Glutamatergic neuron (in vitro differentiated cells): ENCODE measurements at regions not wholly inside any gene's neighbourhood (a gene's known extent, or its start where the extent isn't known, plus 50 kb on each side); places are given as distances from the start of the nearest gene placed in this dataset.

ENCODE experiments used
- DNase-seq: peaks from one replicate; pipeline ENCODE4 v3.0.0; 2022
- H3K27ac Mint-ChIP-seq: one replicate; pipeline ENCODE4 v1.8.0; 2020; ENCODE audit warnings: mild to moderate bottlenecking, mixed read lengths, inconsistent platforms; ENCODE audit not compliant: unreplicated experiment
- H3K27me3 Mint-ChIP-seq: one replicate; pipeline ENCODE4 v1.8.0; 2020; ENCODE audit warnings: mild to moderate bottlenecking, moderate library complexity, mixed read lengths, inconsistent platforms; ENCODE audit not compliant: unreplicated experiment
- H3K36me3 Mint-ChIP-seq: one replicate; pipeline ENCODE4 v1.8.0; 2020; ENCODE audit warnings: mild to moderate bottlenecking, mixed read lengths, inconsistent platforms; ENCODE audit not compliant: unreplicated experiment
- H3K4me1 Mint-ChIP-seq: one replicate; pipeline ENCODE4 v1.8.0; 2020; ENCODE audit warnings: mild to moderate bottlenecking, low read depth, mixed read lengths, inconsistent platforms; ENCODE audit not compliant: unreplicated experiment
- H3K4me3 Mint-ChIP-seq: one replicate; pipeline ENCODE4 v1.8.0; 2020; ENCODE audit warnings: mild to moderate bottlenecking, mixed read lengths, inconsistent platforms; ENCODE audit not compliant: unreplicated experiment
- H3K9me3 Mint-ChIP-seq: one replicate; pipeline ENCODE4 v1.8.0; 2020; ENCODE audit warnings: mild to moderate bottlenecking, moderate library complexity, mixed read lengths, inconsistent platforms; ENCODE audit not compliant: unreplicated experiment
- TF ChIP-seq, protein P1 (sequence below): fragments of 200-600 bp; sonication (generic); IDR thresholded peaks from one replicate; pipeline ENCODE4 v1.5.0; 2021; ENCODE audit not compliant: partially characterized antibody, unreplicated experiment

DNA sequence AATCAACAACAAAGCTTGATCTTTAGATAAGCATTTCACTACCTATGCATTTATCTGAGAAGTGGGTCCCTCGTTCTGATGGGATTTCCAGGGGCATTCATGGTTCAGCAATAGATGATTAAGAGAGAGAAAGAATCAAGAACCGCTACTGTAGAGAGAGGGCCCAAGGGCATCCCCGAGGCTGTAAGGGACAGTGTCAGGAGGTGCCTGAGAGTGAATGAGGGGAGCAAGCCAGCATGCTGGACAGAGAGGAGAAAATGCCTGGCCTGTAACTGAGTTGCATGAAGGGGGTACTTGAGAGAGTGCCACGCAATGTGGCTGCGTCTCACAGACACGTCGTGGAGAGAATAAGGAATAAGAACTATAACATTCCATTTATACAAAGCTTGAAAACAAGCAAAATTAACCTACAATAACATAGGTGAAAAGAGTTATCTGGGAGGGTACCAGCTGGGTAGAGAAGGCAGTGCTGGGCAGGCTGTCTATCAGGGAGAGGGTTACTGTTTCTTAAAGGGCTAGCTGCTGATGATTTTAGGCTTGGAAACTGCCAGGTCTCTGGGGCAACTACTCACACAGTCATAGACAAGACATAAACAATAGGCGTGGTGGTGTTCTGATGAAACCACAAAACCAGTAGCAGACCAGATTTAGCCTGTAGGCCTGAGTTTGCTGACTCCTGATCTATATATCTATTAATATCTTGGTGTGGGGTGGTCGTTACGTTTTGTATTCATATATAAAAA lies 374.6 kb upstream of the CFAP20DC start:
- H3K36me3 Mint-ChIP-seq = no peaks in the 10 kb centered on the region
- no peak overlapping the region for H3K27ac Mint-ChIP-seq
- TF ChIP-seq, protein P1, sequence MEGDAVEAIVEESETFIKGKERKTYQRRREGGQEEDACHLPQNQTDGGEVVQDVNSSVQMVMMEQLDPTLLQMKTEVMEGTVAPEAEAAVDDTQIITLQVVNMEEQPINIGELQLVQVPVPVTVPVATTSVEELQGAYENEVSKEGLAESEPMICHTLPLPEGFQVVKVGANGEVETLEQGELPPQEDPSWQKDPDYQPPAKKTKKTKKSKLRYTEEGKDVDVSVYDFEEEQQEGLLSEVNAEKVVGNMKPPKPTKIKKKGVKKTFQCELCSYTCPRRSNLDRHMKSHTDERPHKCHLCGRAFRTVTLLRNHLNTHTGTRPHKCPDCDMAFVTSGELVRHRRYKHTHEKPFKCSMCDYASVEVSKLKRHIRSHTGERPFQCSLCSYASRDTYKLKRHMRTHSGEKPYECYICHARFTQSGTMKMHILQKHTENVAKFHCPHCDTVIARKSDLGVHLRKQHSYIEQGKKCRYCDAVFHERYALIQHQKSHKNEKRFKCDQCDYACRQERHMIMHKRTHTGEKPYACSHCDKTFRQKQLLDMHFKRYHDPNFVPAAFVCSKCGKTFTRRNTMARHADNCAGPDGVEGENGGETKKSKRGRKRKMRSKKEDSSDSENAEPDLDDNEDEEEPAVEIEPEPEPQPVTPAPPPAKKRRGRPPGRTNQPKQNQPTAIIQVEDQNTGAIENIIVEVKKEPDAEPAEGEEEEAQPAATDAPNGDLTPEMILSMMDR = no peak
- H3K27me3 Mint-ChIP-seq = no peaks in the 10 kb centered on the region
- H3K9me3 Mint-ChIP-seq = no peaks in the 10 kb centered on the region
- no peak for DNase-seq
- no peak overlapping the region for H3K4me3 Mint-ChIP-seq
- no peaks in the 10 kb centered on the region for H3K4me1 Mint-ChIP-seq

DNA sequence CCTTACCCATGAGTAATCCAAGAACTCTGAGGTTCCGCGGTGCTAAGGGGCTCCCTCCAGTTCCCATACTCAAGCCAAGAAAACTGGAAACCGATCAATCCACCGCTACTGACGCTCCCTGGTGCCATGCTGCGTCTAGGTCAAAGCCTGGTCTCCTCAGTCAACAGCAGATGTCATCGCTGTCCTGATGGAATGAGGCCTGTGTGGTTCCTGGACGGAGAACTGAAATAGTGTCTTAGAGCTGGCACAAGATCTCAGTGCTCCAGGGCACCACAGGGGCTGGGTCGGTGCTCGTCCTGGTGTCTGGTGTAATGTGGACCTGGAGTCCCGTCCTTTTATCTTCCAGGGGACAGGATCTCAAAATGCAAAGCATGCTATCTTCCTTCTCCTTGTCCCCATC lies 373.9 kb upstream of the CFAP20DC start:
- H3K27me3 Mint-ChIP-seq = no peaks in the 10 kb centered on the region
- no peaks in the 10 kb centered on the region for H3K9me3 Mint-ChIP-seq
- H3K27ac Mint-ChIP-seq = no peak overlapping the region
- no peaks in the 10 kb centered on the region for H3K36me3 Mint-ChIP-seq
- no peak overlapping the region for H3K4me3 Mint-ChIP-seq
- DNase-seq = no peak
- TF ChIP-seq, protein P1 = no peak
- H3K4me1 Mint-ChIP-seq = no peaks in the 10 kb centered on the region

GRCh38 chr3:59422312-59422711 lies 372.5 kb upstream of the CFAP20DC start:
- Mint-ChIP-seq H3K4me1 (no peaks in the 10 kb centered on the region), H3K27ac (no peak overlapping the region), H3K4me3 (no peak overlapping the region), H3K27me3 (no peaks in the 10 kb centered on the region), H3K9me3 (no peaks in the 10 kb centered on the region), H3K36me3 (no peaks in the 10 kb centered on the region)
- no peak for DNase-seq
- TF ChIP-seq, protein P1 = no peak

- DNase-seq = no peak
- TF ChIP-seq, protein P1 = no peak
- no peaks in the 10 kb centered on the region for H3K9me3 Mint-ChIP-seq
- no peak overlapping the region for H3K4me3 Mint-ChIP-seq
- H3K27me3 Mint-ChIP-seq = no peaks in the 10 kb centered on the region
- H3K36me3 Mint-ChIP-seq = no peaks in the 10 kb centered on the region
- H3K27ac Mint-ChIP-seq = no peak overlapping the region
- no peaks in the 10 kb centered on the region for H3K4me1 Mint-ChIP-seq
Measured at GRCh38 chr3:59418836-59419235, 369.0 kb upstream of the CFAP20DC start.

DNA sequence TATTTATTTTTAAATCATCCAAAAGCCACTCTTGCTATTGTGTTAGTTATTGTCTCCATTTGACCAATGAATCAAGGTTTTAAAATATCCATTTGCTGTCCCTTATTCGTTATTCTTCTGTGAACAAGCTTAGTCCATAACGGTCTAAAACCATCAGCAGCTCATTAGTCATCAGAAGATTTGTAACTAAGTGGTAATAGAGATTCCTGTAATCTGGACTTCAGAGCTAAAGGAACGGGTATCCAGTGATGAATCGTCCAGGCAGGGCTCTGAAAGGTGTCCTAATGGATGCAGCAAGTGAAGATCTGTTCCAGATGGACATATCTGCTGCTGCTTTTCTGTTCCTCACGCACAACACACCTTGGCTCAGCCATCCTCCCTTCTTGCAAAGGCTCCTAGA lies 362.7 kb upstream of the CFAP20DC start:
- DNase-seq = no peak
- TF ChIP-seq, protein P1 = no peak
- Mint-ChIP-seq H3K27me3 (no peaks in the 10 kb centered on the region), H3K9me3 (no peaks in the 10 kb centered on the region), H3K36me3 (no peaks in the 10 kb centered on the region), H3K4me3 (no peak overlapping the region), H3K4me1 (no peaks in the 10 kb centered on the region), H3K27ac (no peak overlapping the region)
